Liver (tissue), 8 donors: ENCODE measurements at regions not wholly inside any gene's neighbourhood (a gene's known extent, or its start where the extent isn't known, plus 50 kb on each side); places are given as distances from the start of the nearest gene placed in this dataset.

Experiments
- DNase-seq: peaks from one replicate; pipeline ENCODE4 v3.0.0-alpha.2; 2017; ENCODE audit warnings: low spot score
- H3K27ac ChIP-seq, 2 donors: one replicate each; pipeline ENCODE4 v1.7.0; 2013; ENCODE audit warnings: inconsistent platforms in 2 of 2, low read length in 2 of 2, control low read depth in 1 of 2, low read depth in 1 of 2, mild to moderate bottlenecking in 1 of 2
- H3K27me3 ChIP-seq, 4 donors: one replicate each; pipeline versions ENCODE4 v1.6.1 to v1.7.0; 2013; ENCODE audit warnings: low read length in 3 of 4, inconsistent platforms in 1 of 4, mild to moderate bottlenecking in 1 of 4, moderate library complexity in 1 of 4; ENCODE audit not compliant: control insufficient read depth in 4 of 4, insufficient read depth in 4 of 4
- H3K36me3 ChIP-seq, 4 donors: one replicate each; pipeline versions ENCODE4 v1.6.1 to v1.7.0; 2013; ENCODE audit warnings: low read length in 3 of 4, mild to moderate bottlenecking in 3 of 4, low read depth in 1 of 4, moderate library complexity in 1 of 4; ENCODE audit not compliant: control insufficient read depth in 4 of 4, insufficient read depth in 3 of 4
- H3K4me1 ChIP-seq, 4 donors: one replicate each; pipeline versions ENCODE4 v1.6.1 to v1.7.0; 2013; ENCODE audit warnings: low read length in 3 of 4, mild to moderate bottlenecking in 3 of 4, moderate library complexity in 1 of 4; ENCODE audit not compliant: control insufficient read depth in 4 of 4, insufficient read depth in 4 of 4
- H3K4me3 ChIP-seq, 3 donors: one replicate each; pipeline versions ENCODE4 v1.6.1 to v1.7.0; 2013; ENCODE audit warnings: low read length in 3 of 3, control low read depth in 1 of 3, low read depth in 1 of 3, mild to moderate bottlenecking in 1 of 3
- H3K9ac ChIP-seq, 2 donors: one replicate each; pipeline ENCODE4 v1.7.0; 2013; ENCODE audit warnings: low read length in 2 of 2, mild to moderate bottlenecking in 2 of 2, moderate library complexity in 2 of 2, control low read depth in 1 of 2, low read depth in 1 of 2
- H3K9me3 ChIP-seq, 4 donors: one replicate each; pipeline versions ENCODE4 v1.6.1 to v1.7.0; 2013; ENCODE audit warnings: low read length in 3 of 4; ENCODE audit not compliant: control insufficient read depth in 4 of 4
- ATF3 ChIP-seq: IDR thresholded peaks from 2 replicates; pipeline ENCODE4 v1.6.1; 2016; ENCODE audit warnings: antibody characterized with exemption
- CTCF ChIP-seq: fragments of 150-350 bp; IDR thresholded peaks from 2 replicates; pipeline ENCODE4 v1.5.1; 2017; ENCODE audit warnings: improper control_type of control experiment, low read depth, low read length; ENCODE audit not compliant: missing input control
- EGR1 ChIP-seq, 2 donors: IDR thresholded peaks; 2 replicates each; pipeline ENCODE4 v1.6.1; 2016 to 2018; ENCODE audit warnings: antibody characterized with exemption in 2 of 2, low read depth in 2 of 2
- FOXA1 ChIP-seq: IDR thresholded peaks from 2 replicates; pipeline ENCODE4 v1.6.1; 2016; ENCODE audit warnings: antibody characterized with exemption
- FOXA2 ChIP-seq: IDR thresholded peaks from 2 replicates; pipeline ENCODE4 v1.6.1; 2016; ENCODE audit warnings: antibody characterized with exemption
- GABPA ChIP-seq, 2 donors: IDR thresholded peaks in 1 of 2; conservative IDR thresholded peaks in 1 of 2; 2 replicates each; pipeline ENCODE4 v1.6.1; 2016; ENCODE audit warnings: antibody characterized with exemption in 2 of 2, mild to moderate bottlenecking in 1 of 2, moderate library complexity in 1 of 2
- HNF4A ChIP-seq, 2 donors: conservative IDR thresholded peaks; 2 replicates each; pipeline ENCODE4 v1.6.1; 2016; ENCODE audit warnings: antibody characterized with exemption in 2 of 2, mild to moderate bottlenecking in 2 of 2
- HNF4G ChIP-seq: IDR thresholded peaks from 2 replicates; pipeline ENCODE4 v1.6.1; 2016; ENCODE audit warnings: antibody characterized with exemption
- MAX ChIP-seq: IDR thresholded peaks from 2 replicates; pipeline ENCODE4 v1.6.1; 2016; ENCODE audit warnings: antibody characterized with exemption
- NR2F2 ChIP-seq: IDR thresholded peaks from 2 replicates; pipeline ENCODE4 v1.6.1; 2016; ENCODE audit warnings: antibody characterized with exemption
- RAD21 ChIP-seq, 2 donors: IDR thresholded peaks; 2 replicates each; pipeline ENCODE4 v1.6.1; 2016; ENCODE audit warnings: antibody characterized with exemption in 2 of 2, mild to moderate bottlenecking in 2 of 2
- REST ChIP-seq: IDR thresholded peaks from 2 replicates; pipeline ENCODE4 v1.6.1; 2016; ENCODE audit warnings: antibody characterized with exemption, mild to moderate bottlenecking
- RXRA ChIP-seq, 2 donors: IDR thresholded peaks; 2 replicates each; pipeline ENCODE4 v1.6.1; 2017 to 2018; ENCODE audit warnings: antibody characterized with exemption in 2 of 2, mild to moderate bottlenecking in 1 of 2
- SP1 ChIP-seq: IDR thresholded peaks from 2 replicates; pipeline ENCODE4 v1.6.1; 2018; ENCODE audit warnings: antibody characterized with exemption, mild to moderate bottlenecking
- TAF1 ChIP-seq: conservative IDR thresholded peaks from 2 replicates; pipeline ENCODE4 v1.6.1; 2016; ENCODE audit warnings: antibody characterized with exemption, mild to moderate bottlenecking
- YY1 ChIP-seq: IDR thresholded peaks from 2 replicates; pipeline ENCODE4 v1.6.1; 2016; ENCODE audit warnings: antibody characterized with exemption, mild to moderate bottlenecking
- WGBS: extraction: QIAGEN DNeasy Blood & Tissue Kit; methylation state at CpG from one replicate; pipeline ENCODE4 v1.1.7; 2013; 5-methylcytosine and 5-hydroxymethylcytosine counted together
- TF ChIP-seq, protein P1 (sequence below): IDR thresholded peaks from 2 replicates; pipeline ENCODE4 v1.6.1; 2016; ENCODE audit warnings: antibody characterized with exemption
- donor health status: healthy.
- donor health status: healthy.
- donor health status: healthy.
- donor health status: healthy.
- donor health status: healthy.

- no peaks in the 10 kb centered on the region for H3K27me3 ChIP-seq
- no peak overlapping the region for H3K9ac ChIP-seq
- TF ChIP-seq HNF4A (conservative IDR thresholded peaks at IDR 0.05), result no peak
- TF ChIP-seq NR2F2, result no peak
- no peak for TF ChIP-seq RAD21 (IDR thresholded peaks at IDR 0.05)
- TF ChIP-seq RXRA (IDR thresholded peaks at IDR 0.05), result no peak
- TF ChIP-seq TAF1, result no peak
- H3K9me3 ChIP-seq, result peaks cover 0 to 5% (median 0%) of the 10 kb centered on the region in 4 donors
- H3K27ac ChIP-seq, result no peak overlapping the region
- WGBS, result 70% methylated on average over 3 of the region's 3 CpGs
- DNase-seq, result no peak
- H3K4me3 ChIP-seq, result no peak overlapping the region
- H3K36me3 ChIP-seq, result no peaks in the 10 kb centered on the region
- no peaks in the 10 kb centered on the region for H3K4me1 ChIP-seq
These were observed 316.7 kb upstream of the KLF3 start for GRCh38 chr4:38347251-38347650.

DNA sequence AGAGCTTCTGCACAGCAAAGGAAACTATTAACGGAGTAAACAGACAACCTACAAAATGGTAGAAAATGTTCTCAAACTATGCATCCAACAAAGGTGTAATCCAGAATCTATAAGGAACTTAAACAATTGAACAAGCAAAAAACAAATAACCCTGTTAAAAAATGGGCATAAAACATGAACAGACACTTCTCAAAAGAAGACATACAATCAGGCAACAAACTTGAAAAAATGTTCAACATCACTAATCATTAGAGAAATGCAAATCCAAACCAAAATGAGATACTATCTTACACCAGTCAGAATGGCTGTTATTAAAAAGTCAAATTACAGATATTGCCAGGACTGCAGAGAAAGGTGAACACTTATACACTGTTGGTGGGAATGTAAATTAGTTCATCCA is 309.6 kb upstream of the KLF3 start:
- no peak overlapping the region for H3K4me3 ChIP-seq
- H3K36me3 ChIP-seq, result no peaks in the 10 kb centered on the region
- H3K9ac ChIP-seq, result no peak overlapping the region
- H3K27ac ChIP-seq, result no peak overlapping the region
- no peaks in the 10 kb centered on the region for H3K27me3 ChIP-seq
- no peaks in the 10 kb centered on the region for H3K4me1 ChIP-seq
- DNase-seq, result no peak
- TF ChIP-seq REST (no peak), FOXA2 (no peak), NR2F2 (no peak), ATF3 (no peak), TAF1 (no peak), CTCF (no peak), EGR1 (IDR thresholded peaks at IDR 0.05; ENCODE audit: low read depth in 2 of 2) (no peak), SP1 (no peak), MAX (no peak), YY1 (no peak), FOXA1 (no peak)
- 87% methylated on average over 1 of the region's 1 CpG for WGBS
- peaks cover 0 to 6% (median 0%) of the 10 kb centered on the region in 4 donors for H3K9me3 ChIP-seq

- Histone ChIP-seq H3K4me1 (no peaks in the 10 kb centered on the region), H3K27ac (no peak overlapping the region), H3K27me3 (no peaks in the 10 kb centered on the region), H3K4me3 (peak overlapping the region in 1 of 3 donors; percentile 15), H3K36me3 (no peaks in the 10 kb centered on the region), H3K9me3 (peaks cover 0 to 6% (median 0%) of the 10 kb centered on the region in 4 donors), H3K9ac (no peak overlapping the region)
- WGBS, result 90% methylated on average over 5 of the region's 5 CpGs
- no peak for DNase-seq
- TF ChIP-seq MAX (no peak), GABPA (IDR thresholded peaks at IDR 0.05 in 1 of 2, conservative IDR thresholded peaks at IDR 0.05 in 1 of 2) (no peak), HNF4G (no peak), CTCF (no peak), EGR1 (IDR thresholded peaks at IDR 0.05; ENCODE audit: low read depth in 2 of 2) (no peak), ATF3 (no peak), YY1 (no peak), SP1 (no peak), TAF1 (no peak)
- TF ChIP-seq, protein P1, sequence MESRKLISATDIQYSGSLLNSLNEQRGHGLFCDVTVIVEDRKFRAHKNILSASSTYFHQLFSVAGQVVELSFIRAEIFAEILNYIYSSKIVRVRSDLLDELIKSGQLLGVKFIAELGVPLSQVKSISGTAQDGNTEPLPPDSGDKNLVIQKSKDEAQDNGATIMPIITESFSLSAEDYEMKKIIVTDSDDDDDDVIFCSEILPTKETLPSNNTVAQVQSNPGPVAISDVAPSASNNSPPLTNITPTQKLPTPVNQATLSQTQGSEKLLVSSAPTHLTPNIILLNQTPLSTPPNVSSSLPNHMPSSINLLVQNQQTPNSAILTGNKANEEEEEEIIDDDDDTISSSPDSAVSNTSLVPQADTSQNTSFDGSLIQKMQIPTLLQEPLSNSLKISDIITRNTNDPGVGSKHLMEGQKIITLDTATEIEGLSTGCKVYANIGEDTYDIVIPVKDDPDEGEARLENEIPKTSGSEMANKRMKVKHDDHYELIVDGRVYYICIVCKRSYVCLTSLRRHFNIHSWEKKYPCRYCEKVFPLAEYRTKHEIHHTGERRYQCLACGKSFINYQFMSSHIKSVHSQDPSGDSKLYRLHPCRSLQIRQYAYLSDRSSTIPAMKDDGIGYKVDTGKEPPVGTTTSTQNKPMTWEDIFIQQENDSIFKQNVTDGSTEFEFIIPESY, result no peak
These were observed 309.1 kb upstream of the KLF3 start for GRCh38 chr4:38354872-38355271.
